MCF 10A (cell line): ENCODE measurements at regions not wholly inside any gene's neighbourhood (a gene's known extent, or its start where the extent isn't known, plus 50 kb on each side); places are given as distances from the start of the nearest gene placed in this dataset.
"Not testable (repeated sequence)": the region's sequence is repeated elsewhere in the genome, so short reads cannot be mapped to it uniquely, and the experiment has no call there.

Experiments used
- BruUV-seq: library from RNA; stranded (reverse); fragments of 400-500 nt; replicated peaks from 2 replicates; lab custom pipeline; 2021; lab: Mats Ljungman, UMichigan
- CTCF ChIA-PET: fragments of 300-600 bp; sonication (Branson Sonifier 250); formaldehyde crosslinking; extraction: SDS; loops from one replicate; lab custom pipeline; 2021; ENCODE audit warnings: antibody characterized with exemption, inconsistent platforms; lab: Yijun Ruan, JAX
- POLR2A ChIA-PET: fragments of 300-600, 350-650 bp; sonication (Branson Sonifier 250); formaldehyde crosslinking; extraction: SDS; loops from one replicate; lab custom pipeline; 2020; ENCODE audit warnings: antibody characterized with exemption, inconsistent platforms; lab: Yijun Ruan, JAX
- DNase-seq: peaks from one replicate; pipeline ENCODE4 v3.0.0-alpha.2; 2018; ENCODE audit not compliant: unreplicated experiment
- H3K27ac Mint-ChIP-seq: one replicate; pipeline ENCODE4 v1.8.0; 2022; ENCODE audit warnings: mild to moderate bottlenecking, low read depth, mixed read lengths; ENCODE audit not compliant: unreplicated experiment
- H3K27me3 Mint-ChIP-seq: one replicate; pipeline ENCODE4 v1.8.0; 2022; ENCODE audit warnings: mixed read lengths; ENCODE audit not compliant: insufficient read depth, unreplicated experiment
- H3K36me3 Mint-ChIP-seq: one replicate; pipeline ENCODE4 v1.8.0; 2022; ENCODE audit warnings: mild to moderate bottlenecking, moderate library complexity, mixed read lengths; ENCODE audit not compliant: insufficient read depth, unreplicated experiment
- H3K4me1 Mint-ChIP-seq: one replicate; pipeline ENCODE4 v1.8.0; 2022; ENCODE audit warnings: mixed read lengths; ENCODE audit not compliant: insufficient read depth, unreplicated experiment
- H3K4me3 Mint-ChIP-seq: one replicate; pipeline ENCODE4 v1.8.0; 2022; ENCODE audit warnings: mild to moderate bottlenecking, moderate library complexity, mixed read lengths; ENCODE audit not compliant: unreplicated experiment
- H3K9me3 Mint-ChIP-seq: one replicate; pipeline ENCODE4 v1.8.0; 2022; ENCODE audit warnings: mixed read lengths; ENCODE audit not compliant: unreplicated experiment
- intact Hi-C: fragments of 100-400 bp; cut with micrococcal nuclease; formaldehyde crosslinking; loops from 2 replicates; pipeline ENCODE4 v1.14.1; 2022
- TF ChIP-seq, protein P1 (sequence below): fragments of 200-600 bp; IDR thresholded peaks from one replicate; pipeline ENCODE4 v1.8.0; 2022; ENCODE audit warnings: antibody characterized with exemption, mild to moderate bottlenecking; ENCODE audit not compliant: unreplicated experiment

GRCh38 chrX:137855490-137855889 is 289.6 kb downstream of the ZIC3 start:
- no TSS peak for BruUV-seq
- H3K4me1 Mint-ChIP-seq, result no peaks in the 10 kb centered on the region
- intact Hi-C loops, result no loop called here

GRCh38 chrX:137858106-137858505 is 292.2 kb downstream of the ZIC3 start:
- CTCF ChIA-PET, result no interaction called here
- TF ChIP-seq, protein P1, sequence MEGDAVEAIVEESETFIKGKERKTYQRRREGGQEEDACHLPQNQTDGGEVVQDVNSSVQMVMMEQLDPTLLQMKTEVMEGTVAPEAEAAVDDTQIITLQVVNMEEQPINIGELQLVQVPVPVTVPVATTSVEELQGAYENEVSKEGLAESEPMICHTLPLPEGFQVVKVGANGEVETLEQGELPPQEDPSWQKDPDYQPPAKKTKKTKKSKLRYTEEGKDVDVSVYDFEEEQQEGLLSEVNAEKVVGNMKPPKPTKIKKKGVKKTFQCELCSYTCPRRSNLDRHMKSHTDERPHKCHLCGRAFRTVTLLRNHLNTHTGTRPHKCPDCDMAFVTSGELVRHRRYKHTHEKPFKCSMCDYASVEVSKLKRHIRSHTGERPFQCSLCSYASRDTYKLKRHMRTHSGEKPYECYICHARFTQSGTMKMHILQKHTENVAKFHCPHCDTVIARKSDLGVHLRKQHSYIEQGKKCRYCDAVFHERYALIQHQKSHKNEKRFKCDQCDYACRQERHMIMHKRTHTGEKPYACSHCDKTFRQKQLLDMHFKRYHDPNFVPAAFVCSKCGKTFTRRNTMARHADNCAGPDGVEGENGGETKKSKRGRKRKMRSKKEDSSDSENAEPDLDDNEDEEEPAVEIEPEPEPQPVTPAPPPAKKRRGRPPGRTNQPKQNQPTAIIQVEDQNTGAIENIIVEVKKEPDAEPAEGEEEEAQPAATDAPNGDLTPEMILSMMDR, result no peak
- H3K27ac Mint-ChIP-seq, result no peak overlapping the region
- no TSS peak for BruUV-seq
- no peaks in the 10 kb centered on the region for H3K4me1 Mint-ChIP-seq
- POLR2A ChIA-PET, result no interaction called here
- no peaks in the 10 kb centered on the region for H3K27me3 Mint-ChIP-seq
- DNase-seq, result no peak
- H3K36me3 Mint-ChIP-seq, result no peaks in the 10 kb centered on the region
- intact Hi-C loops, result no loop called here
- no peak overlapping the region for H3K4me3 Mint-ChIP-seq
- H3K9me3 Mint-ChIP-seq, result peaks cover 8% of the 10 kb centered on the region

More at GRCh38 chrX:137855490-137855889, 289.6 kb downstream of the ZIC3 start:
- H3K4me3 Mint-ChIP-seq, result no peak overlapping the region
- POLR2A ChIA-PET, result no interaction called here
- H3K27me3 Mint-ChIP-seq, result no peaks in the 10 kb centered on the region
- no peak for DNase-seq
- no peak overlapping the region for H3K27ac Mint-ChIP-seq
- H3K9me3 Mint-ChIP-seq, result peaks cover 13% of the 10 kb centered on the region
- no peaks in the 10 kb centered on the region for H3K36me3 Mint-ChIP-seq
- TF ChIP-seq, protein P1, result no peak
- CTCF ChIA-PET, result no interaction called here

DNA sequence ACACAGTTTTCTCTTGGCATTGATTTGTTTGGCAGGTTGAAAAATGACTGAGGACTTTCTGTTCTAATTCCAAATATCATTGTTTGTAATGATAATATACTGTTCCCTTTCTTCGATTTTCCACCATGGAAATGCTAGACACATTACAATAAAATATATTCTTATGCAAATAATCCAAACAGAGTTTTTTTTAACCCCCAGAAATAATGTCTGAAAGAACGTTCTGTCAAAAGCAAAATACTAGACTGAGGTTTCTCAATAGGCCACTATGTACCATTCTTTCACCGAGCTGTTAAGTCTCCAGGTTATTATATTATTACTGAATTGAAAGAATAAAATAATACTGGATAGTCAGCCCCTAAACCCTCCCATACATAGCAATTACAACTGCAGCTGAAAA is 312.5 kb downstream of the ZIC3 start:
- DNase-seq, result no peak
- no peak overlapping the region for H3K4me3 Mint-ChIP-seq
- ChIA-PET POLR2A (no interaction called here), CTCF (no interaction called here)
- TF ChIP-seq, protein P1, result no peak
- intact Hi-C loops, result no loop called here
- H3K27ac Mint-ChIP-seq, result no peak overlapping the region
- H3K36me3 Mint-ChIP-seq, result no peaks in the 10 kb centered on the region
- H3K9me3 Mint-ChIP-seq, result peaks cover 42% of the 10 kb centered on the region
- BruUV-seq, result no TSS peak
- no peaks in the 10 kb centered on the region for H3K27me3 Mint-ChIP-seq
- H3K4me1 Mint-ChIP-seq, result no peaks in the 10 kb centered on the region

DNA sequence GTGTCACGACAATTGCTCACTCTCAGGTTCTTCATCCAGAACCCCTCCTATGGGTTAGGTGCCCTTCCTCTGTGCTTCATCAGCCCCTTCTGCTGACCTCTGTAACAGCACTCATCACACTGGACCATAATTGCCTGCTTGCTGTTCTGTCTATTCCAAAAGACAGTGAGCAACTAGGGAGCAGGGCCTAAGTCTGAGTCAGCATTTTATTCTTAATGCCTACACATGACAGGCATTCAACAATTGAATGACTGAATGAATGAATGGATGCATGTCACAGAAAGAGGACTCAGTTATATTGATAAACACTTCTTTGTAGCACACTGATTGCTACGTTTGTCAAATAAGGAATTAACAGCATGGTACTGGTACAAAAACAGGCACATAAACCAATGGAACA is 317.0 kb downstream of the ZIC3 start:
- H3K36me3 Mint-ChIP-seq, result no peaks in the 10 kb centered on the region
- no TSS peak for BruUV-seq
- DNase-seq, result no peak
- CTCF ChIA-PET, result interaction anchor here (0.6 kb wide), 1 partner anchor 1873 kb away, joined by 3 read pairs; no protein-coding TSS in a partner anchor
- no peaks in the 10 kb centered on the region for H3K27me3 Mint-ChIP-seq
- H3K4me3 Mint-ChIP-seq, result no peak overlapping the region
- POLR2A ChIA-PET, result no interaction called here
- peaks cover 43% of the 10 kb centered on the region for H3K9me3 Mint-ChIP-seq
- TF ChIP-seq, protein P1, result no peak
- no peaks in the 10 kb centered on the region for H3K4me1 Mint-ChIP-seq
- intact Hi-C loops, result no loop called here
- no peak overlapping the region for H3K27ac Mint-ChIP-seq

DNA sequence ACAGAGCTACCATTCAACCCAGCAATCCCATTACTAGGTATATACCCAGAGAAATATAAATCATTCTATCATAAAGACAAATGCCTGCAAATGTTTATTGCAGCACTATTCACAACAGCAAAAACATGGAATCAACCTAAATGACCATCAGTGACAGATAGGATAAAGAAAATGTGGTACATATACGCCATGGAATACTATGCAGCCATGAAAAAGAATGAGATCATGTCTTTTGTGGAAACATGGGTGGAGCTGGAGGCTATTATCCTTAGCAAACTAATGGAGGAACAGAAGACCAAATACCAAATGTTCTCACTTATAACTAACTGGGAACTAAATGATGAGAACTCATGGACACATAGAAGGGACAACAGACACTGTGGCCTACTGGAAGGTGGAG is 318.9 kb downstream of the ZIC3 start:
- BruUV-seq, H3K4me3 Mint-ChIP-seq, POLR2A ChIA-PET, CTCF ChIA-PET, H3K27ac Mint-ChIP-seq, intact Hi-C loops, DNase-seq, H3K36me3 Mint-ChIP-seq, H3K4me1 Mint-ChIP-seq, H3K27me3 Mint-ChIP-seq: not testable (repeated sequence)
- peaks cover 39% of the 10 kb centered on the region for H3K9me3 Mint-ChIP-seq
